ENCODE measurements at regions not wholly inside any gene's neighbourhood (a gene's known extent, or its start where the extent isn't known, plus 50 kb on each side); places are given as distances from the start of the nearest gene placed in this dataset.

- Histone ChIP-seq H3K4me1 (ENCODE audit: control insufficient read depth, insufficient read depth, low read length) (no peaks in the 10 kb centered on the region), H3K9me3 (ENCODE audit: control insufficient read depth in 2 of 2, low read length in 2 of 2) (no peaks in the 10 kb centered on the region), H3K27ac (ENCODE audit: low read length) (no peak overlapping the region), H3K4me3 (ENCODE audit: low read length in 2 of 2) (no peak overlapping the region), H3K9ac (ENCODE audit: low read length in 2 of 2) (no peak overlapping the region), H3K36me3 (ENCODE audit: control insufficient read depth in 2 of 2, insufficient read depth in 2 of 2, low read length in 2 of 2) (no peaks in the 10 kb centered on the region), H3K27me3 (ENCODE audit: control insufficient read depth in 1 of 2, insufficient read depth in 2 of 2, low read length in 2 of 2) (no peaks in the 10 kb centered on the region)
These were observed 191.1 kb upstream of the ARHGAP20 start for GRCh38 chr11:110903378-110903777.

- H3K9me3 ChIP-seq (ENCODE audit: control insufficient read depth in 2 of 2, low read length in 2 of 2) = no peaks in the 10 kb centered on the region
- no peaks in the 10 kb centered on the region for H3K27me3 ChIP-seq (ENCODE audit: control insufficient read depth in 1 of 2, insufficient read depth in 2 of 2, low read length in 2 of 2)
- H3K4me3 ChIP-seq (ENCODE audit: low read length in 2 of 2) = no peak overlapping the region
- no peaks in the 10 kb centered on the region for H3K4me1 ChIP-seq (ENCODE audit: control insufficient read depth, insufficient read depth, low read length)
- no peak overlapping the region for H3K27ac ChIP-seq (ENCODE audit: low read length)
- H3K9ac ChIP-seq (ENCODE audit: low read length in 2 of 2) = no peak overlapping the region
- no peaks in the 10 kb centered on the region for H3K36me3 ChIP-seq (ENCODE audit: control insufficient read depth in 2 of 2, insufficient read depth in 2 of 2, low read length in 2 of 2)
These were observed 189.2 kb upstream of the ARHGAP20 start for GRCh38 chr11:110901441-110901840.

- H3K4me3 ChIP-seq (ENCODE audit: low read length in 2 of 2) = no peak overlapping the region
- H3K27me3 ChIP-seq (ENCODE audit: control insufficient read depth in 1 of 2, insufficient read depth in 2 of 2, low read length in 2 of 2) = no peaks in the 10 kb centered on the region
- H3K4me1 ChIP-seq (ENCODE audit: control insufficient read depth, insufficient read depth, low read length) = no peaks in the 10 kb centered on the region
- no peak overlapping the region for H3K9ac ChIP-seq (ENCODE audit: low read length in 2 of 2)
- no peaks in the 10 kb centered on the region for H3K36me3 ChIP-seq (ENCODE audit: control insufficient read depth in 2 of 2, insufficient read depth in 2 of 2, low read length in 2 of 2)
- no peak overlapping the region for H3K27ac ChIP-seq (ENCODE audit: low read length)
- H3K9me3 ChIP-seq (ENCODE audit: control insufficient read depth in 2 of 2, low read length in 2 of 2) = no peaks in the 10 kb centered on the region
These were observed 188.2 kb upstream of the ARHGAP20 start for GRCh38 chr11:110900426-110900825.

GRCh38 chr11:110897035-110897434, 184.8 kb upstream of the ARHGAP20 start:
- no peak overlapping the region for H3K4me3 ChIP-seq (ENCODE audit: low read length in 2 of 2)

GRCh38 chr11:110896358-110896757, 184.1 kb upstream of the ARHGAP20 start:
- Histone ChIP-seq H3K27ac (ENCODE audit: low read length) (no peak overlapping the region), H3K4me1 (ENCODE audit: control insufficient read depth, insufficient read depth, low read length) (no peaks in the 10 kb centered on the region), H3K36me3 (ENCODE audit: control insufficient read depth in 2 of 2, insufficient read depth in 2 of 2, low read length in 2 of 2) (no peaks in the 10 kb centered on the region), H3K27me3 (ENCODE audit: control insufficient read depth in 1 of 2, insufficient read depth in 2 of 2, low read length in 2 of 2) (no peaks in the 10 kb centered on the region), H3K4me3 (ENCODE audit: low read length in 2 of 2) (no peak overlapping the region), H3K9me3 (ENCODE audit: control insufficient read depth in 2 of 2, low read length in 2 of 2) (no peaks in the 10 kb centered on the region), H3K9ac (ENCODE audit: low read length in 2 of 2) (no peak overlapping the region)

More at GRCh38 chr11:110897035-110897434, 184.8 kb upstream of the ARHGAP20 start:
- Histone ChIP-seq H3K36me3 (ENCODE audit: control insufficient read depth in 2 of 2, insufficient read depth in 2 of 2, low read length in 2 of 2) (no peaks in the 10 kb centered on the region), H3K9ac (ENCODE audit: low read length in 2 of 2) (no peak overlapping the region), H3K9me3 (ENCODE audit: control insufficient read depth in 2 of 2, low read length in 2 of 2) (no peaks in the 10 kb centered on the region), H3K27ac (ENCODE audit: low read length) (no peak overlapping the region), H3K27me3 (ENCODE audit: control insufficient read depth in 1 of 2, insufficient read depth in 2 of 2, low read length in 2 of 2) (no peaks in the 10 kb centered on the region), H3K4me1 (ENCODE audit: control insufficient read depth, insufficient read depth, low read length) (no peaks in the 10 kb centered on the region)

GRCh38 chr11:110894224-110894623, 182.0 kb upstream of the ARHGAP20 start:
- Histone ChIP-seq H3K27me3 (ENCODE audit: control insufficient read depth in 1 of 2, insufficient read depth in 2 of 2, low read length in 2 of 2) (no peaks in the 10 kb centered on the region), H3K4me1 (ENCODE audit: control insufficient read depth, insufficient read depth, low read length) (no peaks in the 10 kb centered on the region), H3K9ac (ENCODE audit: low read length in 2 of 2) (no peak overlapping the region), H3K4me3 (ENCODE audit: low read length in 2 of 2) (no peak overlapping the region), H3K9me3 (ENCODE audit: control insufficient read depth in 2 of 2, low read length in 2 of 2) (no peaks in the 10 kb centered on the region), H3K36me3 (ENCODE audit: control insufficient read depth in 2 of 2, insufficient read depth in 2 of 2, low read length in 2 of 2) (no peaks in the 10 kb centered on the region), H3K27ac (ENCODE audit: low read length) (no peak overlapping the region)

GRCh38 chr11:110892741-110893285, 180.6 kb upstream of the ARHGAP20 start:
- Histone ChIP-seq H3K27ac (ENCODE audit: low read length) (no peak overlapping the region), H3K36me3 (ENCODE audit: control insufficient read depth in 2 of 2, insufficient read depth in 2 of 2, low read length in 2 of 2) (no peaks in the 10 kb centered on the region), H3K4me1 (ENCODE audit: control insufficient read depth, insufficient read depth, low read length) (no peaks in the 10 kb centered on the region), H3K4me3 (ENCODE audit: low read length in 2 of 2) (no peak overlapping the region), H3K9ac (ENCODE audit: low read length in 2 of 2) (no peak overlapping the region), H3K9me3 (ENCODE audit: control insufficient read depth in 2 of 2, low read length in 2 of 2) (no peaks in the 10 kb centered on the region), H3K27me3 (ENCODE audit: control insufficient read depth in 1 of 2, insufficient read depth in 2 of 2, low read length in 2 of 2) (no peaks in the 10 kb centered on the region)

- no peaks in the 10 kb centered on the region for H3K27me3 ChIP-seq (ENCODE audit: control insufficient read depth in 1 of 2, insufficient read depth in 2 of 2, low read length in 2 of 2)
- H3K4me3 ChIP-seq (ENCODE audit: low read length in 2 of 2) = no peak overlapping the region
- H3K27ac ChIP-seq (ENCODE audit: low read length) = no peak overlapping the region
- no peaks in the 10 kb centered on the region for H3K4me1 ChIP-seq (ENCODE audit: control insufficient read depth, insufficient read depth, low read length)
- no peak overlapping the region for H3K9ac ChIP-seq (ENCODE audit: low read length in 2 of 2)
- H3K9me3 ChIP-seq (ENCODE audit: control insufficient read depth in 2 of 2, low read length in 2 of 2) = no peaks in the 10 kb centered on the region
- H3K36me3 ChIP-seq (ENCODE audit: control insufficient read depth in 2 of 2, insufficient read depth in 2 of 2, low read length in 2 of 2) = no peaks in the 10 kb centered on the region
These were observed 179.2 kb upstream of the ARHGAP20 start for GRCh38 chr11:110891411-110891810.

- H3K4me3 ChIP-seq (ENCODE audit: low read length in 2 of 2) = no peak overlapping the region
- H3K36me3 ChIP-seq (ENCODE audit: control insufficient read depth in 2 of 2, insufficient read depth in 2 of 2, low read length in 2 of 2) = no peaks in the 10 kb centered on the region
- H3K27ac ChIP-seq (ENCODE audit: low read length) = no peak overlapping the region
- no peaks in the 10 kb centered on the region for H3K27me3 ChIP-seq (ENCODE audit: control insufficient read depth in 1 of 2, insufficient read depth in 2 of 2, low read length in 2 of 2)
- H3K9me3 ChIP-seq (ENCODE audit: control insufficient read depth in 2 of 2, low read length in 2 of 2) = no peaks in the 10 kb centered on the region
- H3K4me1 ChIP-seq (ENCODE audit: control insufficient read depth, insufficient read depth, low read length) = no peaks in the 10 kb centered on the region
- H3K9ac ChIP-seq (ENCODE audit: low read length in 2 of 2) = no peak overlapping the region
These were observed 178.8 kb upstream of the ARHGAP20 start for GRCh38 chr11:110890995-110891394.

GRCh38 chr11:110886288-110886970, 174.2 kb upstream of the ARHGAP20 start:
- H3K4me1 ChIP-seq (ENCODE audit: control insufficient read depth, insufficient read depth, low read length) = no peaks in the 10 kb centered on the region
- H3K9me3 ChIP-seq (ENCODE audit: control insufficient read depth in 2 of 2, low read length in 2 of 2) = no peaks in the 10 kb centered on the region
- H3K36me3 ChIP-seq (ENCODE audit: control insufficient read depth in 2 of 2, insufficient read depth in 2 of 2, low read length in 2 of 2) = no peaks in the 10 kb centered on the region
- no peak overlapping the region for H3K27ac ChIP-seq (ENCODE audit: low read length)
- H3K9ac ChIP-seq (ENCODE audit: low read length in 2 of 2) = no peak overlapping the region
- H3K27me3 ChIP-seq (ENCODE audit: control insufficient read depth in 1 of 2, insufficient read depth in 2 of 2, low read length in 2 of 2) = no peaks in the 10 kb centered on the region
- no peak overlapping the region for H3K4me3 ChIP-seq (ENCODE audit: low read length in 2 of 2)

GRCh38 chr11:110883256-110883655, 171.0 kb upstream of the ARHGAP20 start:
- Histone ChIP-seq H3K27me3 (ENCODE audit: control insufficient read depth in 1 of 2, insufficient read depth in 2 of 2, low read length in 2 of 2) (no peaks in the 10 kb centered on the region), H3K36me3 (ENCODE audit: control insufficient read depth in 2 of 2, insufficient read depth in 2 of 2, low read length in 2 of 2) (no peaks in the 10 kb centered on the region), H3K27ac (ENCODE audit: low read length) (no peak overlapping the region), H3K9ac (ENCODE audit: low read length in 2 of 2) (no peak overlapping the region), H3K4me3 (ENCODE audit: low read length in 2 of 2) (no peak overlapping the region), H3K9me3 (ENCODE audit: control insufficient read depth in 2 of 2, low read length in 2 of 2) (no peaks in the 10 kb centered on the region), H3K4me1 (ENCODE audit: control insufficient read depth, insufficient read depth, low read length) (no peaks in the 10 kb centered on the region)

Measured in stomach smooth muscle (tissue), 2 donors.